Duodenal mucosa (tissue), 2 donors: ENCODE measurements at regions not wholly inside any gene's neighbourhood (a gene's known extent, or its start where the extent isn't known, plus 50 kb on each side); places are given as distances from the start of the nearest gene placed in this dataset.

Experiments
- H3K27ac ChIP-seq: one replicate; pipeline ENCODE4 v1.7.0; 2013; ENCODE audit warnings: low read depth, low read length
- H3K27me3 ChIP-seq, 2 donors: one replicate each; pipeline ENCODE4 v1.7.0; 2013; ENCODE audit warnings: low read length in 2 of 2, control low read depth in 1 of 2; ENCODE audit not compliant: insufficient read depth in 2 of 2, control insufficient read depth in 1 of 2
- H3K36me3 ChIP-seq, 2 donors: one replicate each; pipeline ENCODE4 v1.7.0; 2013; ENCODE audit warnings: low read length in 2 of 2, control low read depth in 1 of 2; ENCODE audit not compliant: insufficient read depth in 2 of 2, control insufficient read depth in 1 of 2
- H3K4me1 ChIP-seq, 2 donors: one replicate each; pipeline ENCODE4 v1.7.0; 2013; ENCODE audit warnings: low read length in 2 of 2, control low read depth in 1 of 2; ENCODE audit not compliant: insufficient read depth in 2 of 2, control insufficient read depth in 1 of 2
- H3K4me3 ChIP-seq, 2 donors: one replicate each; pipeline ENCODE4 v1.7.0; 2013; ENCODE audit warnings: low read length in 2 of 2, low read depth in 1 of 2
- H3K9ac ChIP-seq, 2 donors: one replicate each; pipeline ENCODE4 v1.7.0; 2013; ENCODE audit warnings: low read length in 2 of 2, low read depth in 1 of 2
- H3K9me3 ChIP-seq, 2 donors: one replicate each; pipeline ENCODE4 v1.7.0; 2013; ENCODE audit warnings: low read length in 2 of 2, control low read depth in 1 of 2; ENCODE audit not compliant: control insufficient read depth in 1 of 2

DNA sequence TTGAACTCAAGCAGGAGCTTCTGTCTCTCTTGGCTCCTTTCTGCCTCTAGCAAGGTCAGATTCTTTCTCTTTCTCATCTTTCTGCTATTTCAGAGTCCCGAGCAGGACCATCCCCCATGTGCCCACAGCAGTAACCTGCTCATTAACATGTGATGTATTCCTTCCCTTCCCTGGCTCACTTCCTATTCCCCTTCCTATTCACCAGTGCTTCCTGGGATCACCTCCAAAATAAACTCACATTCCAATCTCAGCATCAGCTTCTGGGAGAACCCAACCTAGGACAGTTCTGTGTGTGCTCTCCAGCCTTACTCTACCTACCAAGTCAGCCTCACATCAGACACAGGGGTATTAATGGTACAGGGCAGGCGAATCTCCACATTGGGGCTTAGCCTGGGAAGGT is 546.4 kb upstream of the SALL1 start:
- no peaks in the 10 kb centered on the region for H3K4me1 ChIP-seq

GRCh38 chr16:51696376-51696775 is 545.3 kb upstream of the SALL1 start:
- Histone ChIP-seq H3K4me3 (no peak overlapping the region), H3K36me3 (no peaks in the 10 kb centered on the region), H3K4me1 (no peaks in the 10 kb centered on the region), H3K27me3 (no peaks in the 10 kb centered on the region), H3K9ac (no peak overlapping the region), H3K27ac (no peak overlapping the region), H3K9me3 (peaks cover 3 to 5% of the 10 kb centered on the region in 2 donors)

More for the DNA sequence above, 546.4 kb upstream of the SALL1 start:
- H3K4me3 ChIP-seq, result no peak overlapping the region
- H3K36me3 ChIP-seq, result no peaks in the 10 kb centered on the region
- H3K27ac ChIP-seq, result no peak overlapping the region
- no peak overlapping the region for H3K9ac ChIP-seq
- no peaks in the 10 kb centered on the region for H3K27me3 ChIP-seq
- H3K9me3 ChIP-seq, result peaks cover 3 to 5% of the 10 kb centered on the region in 2 donors

DNA sequence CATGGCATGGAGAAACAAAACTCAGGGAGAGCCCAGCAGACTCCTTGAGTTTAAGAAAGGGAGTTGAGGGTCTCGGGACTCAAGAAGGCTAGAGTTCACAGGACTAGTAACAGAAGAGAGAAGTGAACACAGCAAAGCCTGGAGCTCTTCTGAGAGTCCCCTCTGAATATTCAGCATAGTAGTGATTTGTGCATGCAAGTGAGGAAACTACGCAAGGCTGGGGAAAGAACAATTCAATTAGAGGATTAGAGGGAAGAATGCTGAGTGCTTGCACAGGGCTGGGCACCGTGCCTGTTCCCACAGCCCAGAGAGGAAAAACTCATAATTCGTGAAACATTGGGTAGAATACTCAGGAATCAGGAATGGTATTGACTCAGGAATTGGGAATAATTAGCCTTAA is 540.0 kb upstream of the SALL1 start:
- Histone ChIP-seq H3K4me1 (no peaks in the 10 kb centered on the region), H3K4me3 (no peak overlapping the region), H3K36me3 (no peaks in the 10 kb centered on the region), H3K9me3 (peaks cover 3 to 5% of the 10 kb centered on the region in 2 donors), H3K9ac (no peak overlapping the region), H3K27ac (no peak overlapping the region), H3K27me3 (no peaks in the 10 kb centered on the region)

GRCh38 chr16:51685498-51685897 is 534.4 kb upstream of the SALL1 start:
- no peaks in the 10 kb centered on the region for H3K36me3 ChIP-seq
- H3K27ac ChIP-seq, result no peak overlapping the region
- no peaks in the 10 kb centered on the region for H3K9me3 ChIP-seq
- H3K27me3 ChIP-seq, result no peaks in the 10 kb centered on the region
- no peak overlapping the region for H3K4me3 ChIP-seq
- H3K4me1 ChIP-seq, result no peaks in the 10 kb centered on the region
- H3K9ac ChIP-seq, result no peak overlapping the region

DNA sequence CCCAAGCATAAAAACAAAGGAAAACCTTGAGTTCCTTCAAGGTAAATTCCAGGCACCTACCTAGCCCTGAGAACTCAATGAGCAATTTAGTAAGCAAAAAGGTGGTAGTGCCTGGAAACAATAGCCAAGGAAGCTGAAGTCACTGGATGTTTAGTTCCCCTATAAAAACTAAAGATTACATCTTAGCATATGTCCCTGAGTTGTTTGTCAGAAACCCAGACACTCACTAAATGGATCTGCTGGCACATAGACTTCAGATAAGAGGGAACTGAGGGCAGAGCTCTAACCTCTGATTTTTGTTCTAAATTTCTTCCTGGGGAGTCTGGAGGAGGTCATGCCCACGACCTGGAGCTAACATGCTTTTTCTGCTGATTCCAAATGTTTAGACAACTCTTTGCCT is 532.8 kb upstream of the SALL1 start:
- Histone ChIP-seq H3K36me3 (no peaks in the 10 kb centered on the region), H3K4me1 (no peaks in the 10 kb centered on the region), H3K27me3 (no peaks in the 10 kb centered on the region), H3K9me3 (no peaks in the 10 kb centered on the region), H3K9ac (no peak overlapping the region), H3K27ac (no peak overlapping the region), H3K4me3 (no peak overlapping the region)

- Histone ChIP-seq H3K36me3 (no peaks in the 10 kb centered on the region), H3K4me3 (no peak overlapping the region), H3K4me1 (no peaks in the 10 kb centered on the region), H3K27me3 (no peaks in the 10 kb centered on the region), H3K27ac (no peak overlapping the region), H3K9ac (no peak overlapping the region), H3K9me3 (no peaks in the 10 kb centered on the region)
Observed at GRCh38 chr16:51682905-51683304, 531.8 kb upstream of the SALL1 start.

GRCh38 chr16:51674615-51675014 is 523.5 kb upstream of the SALL1 start:
- H3K4me3 ChIP-seq, result no peak overlapping the region

GRCh38 chr16:51670527-51670926 is 519.5 kb upstream of the SALL1 start:
- Histone ChIP-seq H3K4me1 (no peaks in the 10 kb centered on the region), H3K27ac (no peak overlapping the region), H3K9ac (no peak overlapping the region), H3K36me3 (no peaks in the 10 kb centered on the region), H3K4me3 (no peak overlapping the region), H3K9me3 (no peaks in the 10 kb centered on the region), H3K27me3 (no peaks in the 10 kb centered on the region)

More at GRCh38 chr16:51674615-51675014, 523.5 kb upstream of the SALL1 start:
- H3K27me3 ChIP-seq, result no peaks in the 10 kb centered on the region
- no peaks in the 10 kb centered on the region for H3K9me3 ChIP-seq
- H3K9ac ChIP-seq, result no peak overlapping the region
- H3K27ac ChIP-seq, result no peak overlapping the region
- H3K36me3 ChIP-seq, result no peaks in the 10 kb centered on the region
- H3K4me1 ChIP-seq, result no peaks in the 10 kb centered on the region

GRCh38 chr16:51666821-51667220 is 515.8 kb upstream of the SALL1 start:
- Histone ChIP-seq H3K9me3 (no peaks in the 10 kb centered on the region), H3K4me3 (no peak overlapping the region), H3K9ac (no peak overlapping the region), H3K36me3 (no peaks in the 10 kb centered on the region), H3K27ac (no peak overlapping the region), H3K4me1 (no peaks in the 10 kb centered on the region), H3K27me3 (no peaks in the 10 kb centered on the region)

DNA sequence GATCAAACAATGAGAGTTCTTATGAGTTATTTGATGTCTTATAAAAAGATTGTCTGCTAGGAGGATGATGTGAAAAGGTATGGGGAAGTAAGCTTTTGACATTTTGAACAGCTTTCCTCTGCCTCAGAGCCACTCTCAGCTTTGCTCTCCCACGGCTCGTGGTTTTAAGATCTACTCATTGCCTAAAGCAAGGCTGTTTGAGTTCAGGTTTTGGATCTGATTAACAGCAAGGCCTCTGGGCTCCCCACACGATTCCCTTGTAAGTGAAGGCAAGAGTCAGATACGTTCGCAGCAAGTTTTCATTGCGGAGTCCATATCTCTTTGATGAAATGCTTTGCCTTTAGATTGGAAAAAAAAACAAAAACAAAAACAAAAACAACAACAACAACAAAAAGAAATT is 515.0 kb upstream of the SALL1 start:
- no peak overlapping the region for H3K4me3 ChIP-seq
- no peak overlapping the region for H3K27ac ChIP-seq
- no peak overlapping the region for H3K9ac ChIP-seq
- H3K27me3 ChIP-seq, result no peaks in the 10 kb centered on the region
- H3K36me3 ChIP-seq, result no peaks in the 10 kb centered on the region
- no peaks in the 10 kb centered on the region for H3K4me1 ChIP-seq
- H3K9me3 ChIP-seq, result no peaks in the 10 kb centered on the region

- H3K4me1 ChIP-seq, result no peaks in the 10 kb centered on the region
Observed at GRCh38 chr16:51665436-51665998, 514.4 kb upstream of the SALL1 start.

More at GRCh38 chr16:51665436-51665998, 514.4 kb upstream of the SALL1 start:
- no peak overlapping the region for H3K4me3 ChIP-seq
- no peaks in the 10 kb centered on the region for H3K27me3 ChIP-seq
- H3K27ac ChIP-seq, result no peak overlapping the region
- H3K9me3 ChIP-seq, result no peaks in the 10 kb centered on the region
- H3K9ac ChIP-seq, result no peak overlapping the region
- H3K36me3 ChIP-seq, result no peaks in the 10 kb centered on the region
